ENCODE measurements at regions not wholly inside any gene's neighbourhood (a gene's known extent, or its start where the extent isn't known, plus 50 kb on each side); places are given as distances from the start of the nearest gene placed in this dataset.

- no peaks in the 10 kb centered on the region for H3K79me2 ChIP-seq (ENCODE audit: low read length)
- no peaks in the 10 kb centered on the region for H3K27me3 ChIP-seq (ENCODE audit: low read length)
- CTCF ChIA-PET: no interaction called here
- no peak overlapping the region for H3K27ac ChIP-seq (ENCODE audit: low read length)
- H3K4me2 ChIP-seq (ENCODE audit: low read length): no peak overlapping the region
- H2AFZ ChIP-seq (ENCODE audit: low read length): no peak overlapping the region
- POLR2A ChIA-PET (ENCODE audit: unreplicated experiment): no interaction called here
- H3K9me2 ChIP-seq (replicated peaks; ENCODE audit: low read length): no peaks in the 10 kb centered on the region
- intact Hi-C loops (cut with micrococcal nuclease): no loop called here
- no peak overlapping the region for H3K9ac ChIP-seq (ENCODE audit: low read length)
- DNase-seq: no peak
- no peak for TF ChIP-seq EZH2phosphoT487 (IDR thresholded peaks at IDR 0.05; ENCODE audit: borderline replicate concordance, low read length)
- TF ChIP-seq EZH2 (IDR thresholded peaks at IDR 0.05; ENCODE audit: low read length, unreplicated experiment): no peak
- TF ChIP-seq, protein P1, sequence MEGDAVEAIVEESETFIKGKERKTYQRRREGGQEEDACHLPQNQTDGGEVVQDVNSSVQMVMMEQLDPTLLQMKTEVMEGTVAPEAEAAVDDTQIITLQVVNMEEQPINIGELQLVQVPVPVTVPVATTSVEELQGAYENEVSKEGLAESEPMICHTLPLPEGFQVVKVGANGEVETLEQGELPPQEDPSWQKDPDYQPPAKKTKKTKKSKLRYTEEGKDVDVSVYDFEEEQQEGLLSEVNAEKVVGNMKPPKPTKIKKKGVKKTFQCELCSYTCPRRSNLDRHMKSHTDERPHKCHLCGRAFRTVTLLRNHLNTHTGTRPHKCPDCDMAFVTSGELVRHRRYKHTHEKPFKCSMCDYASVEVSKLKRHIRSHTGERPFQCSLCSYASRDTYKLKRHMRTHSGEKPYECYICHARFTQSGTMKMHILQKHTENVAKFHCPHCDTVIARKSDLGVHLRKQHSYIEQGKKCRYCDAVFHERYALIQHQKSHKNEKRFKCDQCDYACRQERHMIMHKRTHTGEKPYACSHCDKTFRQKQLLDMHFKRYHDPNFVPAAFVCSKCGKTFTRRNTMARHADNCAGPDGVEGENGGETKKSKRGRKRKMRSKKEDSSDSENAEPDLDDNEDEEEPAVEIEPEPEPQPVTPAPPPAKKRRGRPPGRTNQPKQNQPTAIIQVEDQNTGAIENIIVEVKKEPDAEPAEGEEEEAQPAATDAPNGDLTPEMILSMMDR (conservative IDR thresholded peaks at IDR 0.05; ENCODE audit: low read depth, low read length): no peak
- H3F3A ChIP-seq (ENCODE audit: low read length, unreplicated experiment): no peaks in the 10 kb centered on the region
- no peaks in the 10 kb centered on the region for H3K4me1 ChIP-seq (ENCODE audit: insufficient read depth, low read length)
- H3K4me3 ChIP-seq (ENCODE audit: low read length): no peak overlapping the region
- no peaks in the 10 kb centered on the region for H3K9me3 ChIP-seq (ENCODE audit: low read length)
- no peak for ATAC-seq
- no peaks in the 10 kb centered on the region for H3K36me3 ChIP-seq (ENCODE audit: low read depth, low read length)
- no peaks in the 10 kb centered on the region for H4K20me1 ChIP-seq (ENCODE audit: low read length)
- BruUV-seq (replicated peaks): no TSS peak
Measured at GRCh38 chr6:91485047-91485446, 898.2 kb upstream of the MAP3K7 start.

- no peaks in the 10 kb centered on the region for H3K9me2 ChIP-seq (replicated peaks; ENCODE audit: low read length)
- intact Hi-C loops (cut with micrococcal nuclease): no loop called here
- no peak overlapping the region for H2AFZ ChIP-seq (ENCODE audit: low read length)
- no peaks in the 10 kb centered on the region for H3K9me3 ChIP-seq (ENCODE audit: low read length)
- H3K36me3 ChIP-seq (ENCODE audit: low read depth, low read length): no peaks in the 10 kb centered on the region
- no peaks in the 10 kb centered on the region for H3K27me3 ChIP-seq (ENCODE audit: low read length)
- H3K27ac ChIP-seq (ENCODE audit: low read length): no peak overlapping the region
- no peaks in the 10 kb centered on the region for H3K79me2 ChIP-seq (ENCODE audit: low read length)
- H3K4me2 ChIP-seq (ENCODE audit: low read length): no peak overlapping the region
- no peaks in the 10 kb centered on the region for H4K20me1 ChIP-seq (ENCODE audit: low read length)
- H3F3A ChIP-seq (ENCODE audit: low read length, unreplicated experiment): no peaks in the 10 kb centered on the region
- ChIA-PET CTCF (no interaction called here), POLR2A (ENCODE audit: unreplicated experiment) (no interaction called here)
- H3K4me1 ChIP-seq (ENCODE audit: insufficient read depth, low read length): no peaks in the 10 kb centered on the region
- ATAC-seq (no peak), DNase-seq (no peak)
- no peak overlapping the region for H3K4me3 ChIP-seq (ENCODE audit: low read length)
- no TSS peak for BruUV-seq (replicated peaks)
- H3K9ac ChIP-seq (ENCODE audit: low read length): no peak overlapping the region
- TF ChIP-seq EZH2phosphoT487 (IDR thresholded peaks at IDR 0.05; ENCODE audit: borderline replicate concordance, low read length) (no peak), EZH2 (IDR thresholded peaks at IDR 0.05; ENCODE audit: low read length, unreplicated experiment) (no peak)
- TF ChIP-seq, protein P1 (conservative IDR thresholded peaks at IDR 0.05; ENCODE audit: low read depth, low read length): no peak
Measured at GRCh38 chr6:91483415-91484105, 896.7 kb upstream of the MAP3K7 start.

GRCh38 chr6:91482498-91482897, 895.6 kb upstream of the MAP3K7 start:
- Histone ChIP-seq H3K4me1 (ENCODE audit: insufficient read depth, low read length) (no peaks in the 10 kb centered on the region), H3K79me2 (ENCODE audit: low read length) (no peaks in the 10 kb centered on the region), H3F3A (ENCODE audit: low read length, unreplicated experiment) (no peaks in the 10 kb centered on the region), H4K20me1 (ENCODE audit: low read length) (no peaks in the 10 kb centered on the region), H3K27ac (ENCODE audit: low read length) (no peak overlapping the region), H3K36me3 (ENCODE audit: low read depth, low read length) (no peaks in the 10 kb centered on the region), H3K9me3 (ENCODE audit: low read length) (no peaks in the 10 kb centered on the region), H2AFZ (ENCODE audit: low read length) (no peak overlapping the region), H3K4me2 (ENCODE audit: low read length) (no peak overlapping the region), H3K9me2 (replicated peaks; ENCODE audit: low read length) (no peaks in the 10 kb centered on the region), H3K4me3 (ENCODE audit: low read length) (no peak overlapping the region), H3K9ac (ENCODE audit: low read length) (no peak overlapping the region), H3K27me3 (ENCODE audit: low read length) (no peaks in the 10 kb centered on the region)
- DNase-seq (no peak), ATAC-seq (no peak)
- TF ChIP-seq EZH2 (IDR thresholded peaks at IDR 0.05; ENCODE audit: low read length, unreplicated experiment): no peak
- TF ChIP-seq EZH2phosphoT487 (IDR thresholded peaks at IDR 0.05; ENCODE audit: borderline replicate concordance, low read length): no peak
- TF ChIP-seq, protein P1 (conservative IDR thresholded peaks at IDR 0.05; ENCODE audit: low read depth, low read length): no peak
- no TSS peak for BruUV-seq (replicated peaks)
- ChIA-PET CTCF (no interaction called here), POLR2A (ENCODE audit: unreplicated experiment) (no interaction called here)
- intact Hi-C loops (cut with micrococcal nuclease): no loop called here

Data from PC-3 (cell line).